DOHH2 (cell line): ENCODE measurements at regions not wholly inside any gene's neighbourhood (a gene's known extent, or its start where the extent isn't known, plus 50 kb on each side); places are given as distances from the start of the nearest gene placed in this dataset.

Experiments used
- H3F3A ChIP-seq: fragments of 200-600 bp; sonication (generic), shearing (Covaris generic); 2 replicates; pipeline ENCODE4 v1.6.0; 2016; ENCODE audit warnings: antibody characterized with exemption, mild to moderate bottlenecking; ENCODE audit not compliant: control insufficient read depth, insufficient read depth
- H3K27ac ChIP-seq: fragments of 200-600 bp; sonication (generic); 2 replicates; pipeline ENCODE4 v1.5.1; 2014; ENCODE audit warnings: low read depth, mild to moderate bottlenecking, low read length, moderate library complexity
- H3K27me3 ChIP-seq: fragments of 200-600 bp; sonication (generic); 2 replicates; pipeline ENCODE4 v1.6.1; 2014; ENCODE audit warnings: mild to moderate bottlenecking, low read length, mixed read lengths; ENCODE audit not compliant: control insufficient read depth
- H3K36me3 ChIP-seq: fragments of 200-600 bp; sonication (generic); 2 replicates; pipeline ENCODE4 v1.6.1; 2014; ENCODE audit warnings: mild to moderate bottlenecking, low read length, moderate library complexity, mixed read lengths; ENCODE audit not compliant: control insufficient read depth
- H3K4me1 ChIP-seq: fragments of 200-600 bp; sonication (generic); 2 replicates; pipeline ENCODE4 v1.6.1; 2014; ENCODE audit warnings: mild to moderate bottlenecking, low read length, mixed read lengths; ENCODE audit not compliant: control insufficient read depth
- H3K4me2 ChIP-seq: fragments of 200-600 bp; sonication (generic); 2 replicates; pipeline ENCODE4 v1.6.0; 2014; ENCODE audit warnings: mild to moderate bottlenecking, low read length, moderate library complexity
- H3K4me3 ChIP-seq: fragments of 200-600 bp; sonication (generic); 2 replicates; pipeline ENCODE4 v1.5.1; 2014; ENCODE audit warnings: mild to moderate bottlenecking, low read length, mixed read lengths
- H3K79me2 ChIP-seq: fragments of 200-600 bp; sonication (generic); 2 replicates; pipeline ENCODE4 v1.6.1; 2014; ENCODE audit warnings: mild to moderate bottlenecking, low read length, mixed read lengths; ENCODE audit not compliant: control insufficient read depth
- H3K9me2 ChIP-seq: fragments of 200-600 bp; sonication (generic); replicated peaks from 2 replicates; pipeline ENCODE4 v1.6.1; 2014; ENCODE audit warnings: mild to moderate bottlenecking, low read length, mixed read lengths; ENCODE audit not compliant: control insufficient read depth
- H3K9me3 ChIP-seq: fragments of 200-600 bp; sonication (generic); 2 replicates; pipeline ENCODE4 v1.6.1; 2014; ENCODE audit warnings: antibody characterized with exemption, low read length, mixed read lengths; ENCODE audit not compliant: control insufficient read depth, insufficient read depth
- H4K20me1 ChIP-seq: fragments of 200-600 bp; sonication (generic); 2 replicates; pipeline ENCODE4 v1.6.0; 2014; ENCODE audit warnings: low read depth, mild to moderate bottlenecking, antibody characterized with exemption, low read length, moderate library complexity; ENCODE audit not compliant: control insufficient read depth, insufficient read depth
- CTCF ChIP-seq: fragments of 200-600 bp; sonication (generic); IDR thresholded peaks from one replicate; pipeline ENCODE4 v1.5.1; 2014; ENCODE audit warnings: antibody characterized with exemption, mild to moderate bottlenecking, low read depth, low read length; ENCODE audit not compliant: poor library complexity, severe bottlenecking
- EZH2phosphoT487 ChIP-seq: fragments of 200-600 bp; sonication (generic); IDR thresholded peaks from 2 replicates; pipeline ENCODE4 v1.6.1; 2017; ENCODE audit warnings: borderline replicate concordance, mild to moderate bottlenecking, antibody characterized with exemption, low read length, moderate library complexity, mixed read lengths

DNA sequence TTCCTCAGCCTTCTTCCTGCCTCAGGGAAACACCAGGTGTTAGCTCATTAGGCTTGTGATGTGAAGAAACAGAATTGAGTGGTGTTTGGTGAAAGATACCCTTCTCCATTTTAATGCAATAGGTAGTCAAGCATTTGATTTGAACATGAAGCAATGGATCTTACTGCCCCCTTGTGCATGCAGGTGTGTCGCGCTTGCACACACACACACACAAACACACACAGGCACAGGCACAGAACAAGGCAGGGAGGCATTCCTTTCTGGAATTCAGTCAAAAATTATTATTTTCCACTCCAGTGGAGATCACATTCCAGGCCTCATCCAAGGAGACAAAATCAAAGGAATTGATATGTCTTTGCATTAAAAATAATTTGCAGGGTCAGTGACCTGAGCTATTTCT lies 667.0 kb upstream of the MARCKS start:
- no peaks in the 10 kb centered on the region for H3K9me2 ChIP-seq
- H3K9me3 ChIP-seq: no peaks in the 10 kb centered on the region
- no peak overlapping the region for H3K27ac ChIP-seq
- H3K4me2 ChIP-seq: no peak overlapping the region
- H3K4me1 ChIP-seq: no peaks in the 10 kb centered on the region
- H3K4me3 ChIP-seq: no peak overlapping the region
- H3K27me3 ChIP-seq: no peaks in the 10 kb centered on the region
- H3K36me3 ChIP-seq: no peaks in the 10 kb centered on the region
- no peaks in the 10 kb centered on the region for H3F3A ChIP-seq
- H3K79me2 ChIP-seq: no peaks in the 10 kb centered on the region
- TF ChIP-seq EZH2phosphoT487 (no peak), CTCF (no peak)
- H4K20me1 ChIP-seq: no peaks in the 10 kb centered on the region

DNA sequence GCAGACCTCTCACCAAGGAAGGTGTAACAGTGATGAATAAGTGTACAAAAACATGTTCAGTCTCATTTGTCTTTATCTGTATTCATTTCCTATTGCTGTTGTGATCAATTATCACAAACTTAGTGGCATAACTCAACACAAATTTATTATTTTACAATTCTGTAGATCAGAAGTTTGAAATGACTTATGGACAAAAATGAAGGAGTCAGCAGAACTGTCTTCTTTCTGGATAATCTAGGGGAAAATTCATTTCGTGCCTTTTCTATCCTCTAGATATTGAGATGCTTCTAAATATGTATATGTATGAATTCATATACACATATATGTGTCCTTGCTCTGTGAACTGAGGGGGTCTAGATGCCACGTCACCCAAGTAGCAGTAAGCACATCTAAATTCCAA lies 663.1 kb upstream of the MARCKS start:
- Histone ChIP-seq H3K9me3 (no peaks in the 10 kb centered on the region), H3K4me1 (no peaks in the 10 kb centered on the region), H3F3A (no peaks in the 10 kb centered on the region), H3K9me2 (no peaks in the 10 kb centered on the region), H3K4me2 (no peak overlapping the region), H3K36me3 (no peaks in the 10 kb centered on the region), H3K27me3 (no peaks in the 10 kb centered on the region), H3K4me3 (no peak overlapping the region), H4K20me1 (no peaks in the 10 kb centered on the region), H3K79me2 (no peaks in the 10 kb centered on the region), H3K27ac (no peak overlapping the region)
- TF ChIP-seq EZH2phosphoT487: no peak
- TF ChIP-seq CTCF: no peak

DNA sequence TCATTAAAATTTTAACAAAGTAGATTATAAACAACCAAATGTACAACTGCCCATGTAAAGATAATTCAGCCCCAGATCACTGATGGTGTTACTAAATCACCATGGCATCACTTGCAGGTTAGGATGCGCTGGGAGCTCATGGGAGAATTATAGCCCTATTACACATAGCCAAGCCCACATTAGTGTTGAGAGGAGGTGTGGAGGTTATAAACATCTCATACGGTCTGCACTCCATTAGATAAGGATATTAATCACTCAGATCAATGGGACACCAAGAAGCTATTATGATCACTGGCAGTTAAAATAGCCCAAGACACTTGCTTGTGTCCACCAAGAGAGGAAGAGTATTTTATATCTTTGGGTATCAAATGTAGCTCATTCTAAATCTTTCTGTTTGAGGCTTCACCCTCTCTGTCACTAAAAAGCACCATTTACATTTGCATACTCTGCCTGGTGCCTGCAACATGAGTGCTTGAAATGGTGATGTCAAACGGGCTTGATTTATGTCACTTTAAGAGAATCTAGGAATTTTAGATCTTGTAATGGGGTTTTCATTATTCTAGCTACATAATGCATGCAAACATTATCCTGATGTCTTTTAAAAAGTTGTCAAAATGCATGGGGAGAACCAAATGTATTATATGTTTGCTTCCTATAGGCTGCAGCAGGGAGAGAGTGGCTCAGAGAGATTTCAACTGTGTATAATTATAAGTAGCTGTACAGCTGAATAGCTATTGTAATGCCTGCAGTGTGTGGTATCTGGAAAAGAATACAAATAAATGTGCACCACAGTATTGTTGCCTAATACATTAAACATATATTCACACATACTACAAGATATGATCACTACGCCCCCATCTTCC lies 654.1 kb upstream of the MARCKS start:
- Histone ChIP-seq H3K27me3 (no peaks in the 10 kb centered on the region), H3K36me3 (no peaks in the 10 kb centered on the region), H3K4me3 (no peak overlapping the region), H3K79me2 (no peaks in the 10 kb centered on the region), H3K9me3 (no peaks in the 10 kb centered on the region), H3K9me2 (no peaks in the 10 kb centered on the region), H4K20me1 (no peaks in the 10 kb centered on the region), H3K27ac (no peak overlapping the region), H3F3A (no peaks in the 10 kb centered on the region), H3K4me2 (no peak overlapping the region), H3K4me1 (no peaks in the 10 kb centered on the region)
- TF ChIP-seq CTCF: no peak
- TF ChIP-seq EZH2phosphoT487: no peak
